ENCODE measurements at regions not wholly inside any gene's neighbourhood (a gene's known extent, or its start where the extent isn't known, plus 50 kb on each side); places are given as distances from the start of the nearest gene placed in this dataset.

GRCh38 chr12:43118881-43119280, 433.1 kb downstream of the ADAMTS20 start:
- TF ChIP-seq GABPA (IDR thresholded peaks at IDR 0.05; ENCODE audit: low read depth) (no peak), POLR2AphosphoS5 (IDR thresholded peaks at IDR 0.05; ENCODE audit: low read depth) (no peak), REST (IDR thresholded peaks at IDR 0.05; ENCODE audit: insufficient replicate concordance, low read depth) (no peak), SPI1 (IDR thresholded peaks at IDR 0.05; ENCODE audit: borderline replicate concordance, low read depth) (no peak)
- TF ChIP-seq, protein P1, sequence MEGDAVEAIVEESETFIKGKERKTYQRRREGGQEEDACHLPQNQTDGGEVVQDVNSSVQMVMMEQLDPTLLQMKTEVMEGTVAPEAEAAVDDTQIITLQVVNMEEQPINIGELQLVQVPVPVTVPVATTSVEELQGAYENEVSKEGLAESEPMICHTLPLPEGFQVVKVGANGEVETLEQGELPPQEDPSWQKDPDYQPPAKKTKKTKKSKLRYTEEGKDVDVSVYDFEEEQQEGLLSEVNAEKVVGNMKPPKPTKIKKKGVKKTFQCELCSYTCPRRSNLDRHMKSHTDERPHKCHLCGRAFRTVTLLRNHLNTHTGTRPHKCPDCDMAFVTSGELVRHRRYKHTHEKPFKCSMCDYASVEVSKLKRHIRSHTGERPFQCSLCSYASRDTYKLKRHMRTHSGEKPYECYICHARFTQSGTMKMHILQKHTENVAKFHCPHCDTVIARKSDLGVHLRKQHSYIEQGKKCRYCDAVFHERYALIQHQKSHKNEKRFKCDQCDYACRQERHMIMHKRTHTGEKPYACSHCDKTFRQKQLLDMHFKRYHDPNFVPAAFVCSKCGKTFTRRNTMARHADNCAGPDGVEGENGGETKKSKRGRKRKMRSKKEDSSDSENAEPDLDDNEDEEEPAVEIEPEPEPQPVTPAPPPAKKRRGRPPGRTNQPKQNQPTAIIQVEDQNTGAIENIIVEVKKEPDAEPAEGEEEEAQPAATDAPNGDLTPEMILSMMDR (IDR thresholded peaks at IDR 0.05; ENCODE audit: insufficient read depth, low read length), result no peak

Data from HL-60 (cell line).